ENCODE measurements at regions not wholly inside any gene's neighbourhood (a gene's known extent, or its start where the extent isn't known, plus 50 kb on each side); places are given as distances from the start of the nearest gene placed in this dataset.

DNA sequence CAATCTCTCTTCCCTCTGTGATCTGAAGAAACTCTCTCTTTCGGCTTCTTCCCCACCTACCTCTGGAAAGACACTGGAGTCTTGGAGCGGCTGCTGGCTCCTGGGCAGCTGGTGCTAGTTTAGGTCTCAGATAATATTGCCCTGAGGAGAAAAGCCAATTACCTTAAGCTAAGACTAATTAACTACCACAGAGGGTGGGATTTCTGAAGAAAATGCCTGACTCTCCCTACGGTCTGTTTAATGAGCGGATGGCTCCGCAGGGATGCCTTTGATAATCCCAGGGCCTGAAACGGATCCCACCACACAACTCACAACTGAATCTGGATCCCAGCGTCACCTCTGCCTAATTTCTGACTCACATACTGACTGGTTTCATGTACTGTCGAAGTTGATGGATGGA lies 127.0 kb upstream of the NLRP1 start:
- no peak overlapping the region for H3K9ac ChIP-seq (ENCODE audit: low read length)
- no peak overlapping the region for H2AFZ ChIP-seq (ENCODE audit: low read depth, low read length, severe bottlenecking)
- H4K20me1 ChIP-seq (ENCODE audit: low read depth, low read length): no peaks in the 10 kb centered on the region
- no peak overlapping the region for H3K27ac ChIP-seq (ENCODE audit: low read depth, low read length)
- no peaks in the 10 kb centered on the region for H3F3A ChIP-seq (ENCODE audit: insufficient read depth)
- H3K27me3 ChIP-seq (ENCODE audit: low read length): no peaks in the 10 kb centered on the region
- no peak for TF ChIP-seq EZH2phosphoT487 (conservative IDR thresholded peaks at IDR 0.05; ENCODE audit: low read length)
- TF ChIP-seq, protein P1, sequence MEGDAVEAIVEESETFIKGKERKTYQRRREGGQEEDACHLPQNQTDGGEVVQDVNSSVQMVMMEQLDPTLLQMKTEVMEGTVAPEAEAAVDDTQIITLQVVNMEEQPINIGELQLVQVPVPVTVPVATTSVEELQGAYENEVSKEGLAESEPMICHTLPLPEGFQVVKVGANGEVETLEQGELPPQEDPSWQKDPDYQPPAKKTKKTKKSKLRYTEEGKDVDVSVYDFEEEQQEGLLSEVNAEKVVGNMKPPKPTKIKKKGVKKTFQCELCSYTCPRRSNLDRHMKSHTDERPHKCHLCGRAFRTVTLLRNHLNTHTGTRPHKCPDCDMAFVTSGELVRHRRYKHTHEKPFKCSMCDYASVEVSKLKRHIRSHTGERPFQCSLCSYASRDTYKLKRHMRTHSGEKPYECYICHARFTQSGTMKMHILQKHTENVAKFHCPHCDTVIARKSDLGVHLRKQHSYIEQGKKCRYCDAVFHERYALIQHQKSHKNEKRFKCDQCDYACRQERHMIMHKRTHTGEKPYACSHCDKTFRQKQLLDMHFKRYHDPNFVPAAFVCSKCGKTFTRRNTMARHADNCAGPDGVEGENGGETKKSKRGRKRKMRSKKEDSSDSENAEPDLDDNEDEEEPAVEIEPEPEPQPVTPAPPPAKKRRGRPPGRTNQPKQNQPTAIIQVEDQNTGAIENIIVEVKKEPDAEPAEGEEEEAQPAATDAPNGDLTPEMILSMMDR (IDR thresholded peaks at IDR 0.05; ENCODE audit: insufficient read depth, low read length, poor library complexity, severe bottlenecking): no peak
- H3K4me2 ChIP-seq (ENCODE audit: low read depth, low read length, poor library complexity, severe bottlenecking): no peak overlapping the region
- H3K9me3 ChIP-seq (ENCODE audit: insufficient read depth, low read length): no peaks in the 10 kb centered on the region
- H3K9me2 ChIP-seq (replicated peaks; ENCODE audit: insufficient read depth, low read length): no peaks in the 10 kb centered on the region
- H3K4me3 ChIP-seq (ENCODE audit: insufficient read depth, low read length, poor library complexity, severe bottlenecking): no peak overlapping the region
- no peaks in the 10 kb centered on the region for H3K79me2 ChIP-seq (ENCODE audit: insufficient read depth, low read length)
- no peaks in the 10 kb centered on the region for H3K36me3 ChIP-seq (ENCODE audit: low read length)

DNA sequence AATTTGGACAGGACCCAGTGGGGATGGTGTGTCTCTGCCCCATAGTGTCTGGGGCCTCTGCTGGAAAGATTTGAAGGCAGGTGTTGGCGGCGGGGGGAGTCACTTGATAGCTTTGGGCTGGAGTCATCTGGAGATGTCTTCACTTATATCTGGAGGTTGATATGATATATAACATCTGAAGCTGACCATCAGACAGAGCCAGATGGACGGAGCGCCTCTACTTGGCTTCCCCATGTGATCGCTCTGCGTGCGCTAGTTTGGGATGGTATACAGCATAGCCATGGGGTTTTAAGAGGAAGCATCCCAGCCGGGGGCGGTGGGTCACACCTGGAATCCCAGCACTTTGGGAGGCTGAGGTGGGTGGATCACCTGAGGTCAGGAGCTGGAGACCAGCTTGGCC lies 130.7 kb upstream of the NLRP1 start:
- no peak overlapping the region for H3K27ac ChIP-seq (ENCODE audit: low read depth, low read length)
- H3K27me3 ChIP-seq (ENCODE audit: low read length): no peaks in the 10 kb centered on the region
- no peaks in the 10 kb centered on the region for H3F3A ChIP-seq (ENCODE audit: insufficient read depth)
- no peak overlapping the region for H3K4me3 ChIP-seq (ENCODE audit: insufficient read depth, low read length, poor library complexity, severe bottlenecking)
- no peak for TF ChIP-seq EZH2phosphoT487 (conservative IDR thresholded peaks at IDR 0.05; ENCODE audit: low read length)
- TF ChIP-seq, protein P1 (IDR thresholded peaks at IDR 0.05; ENCODE audit: insufficient read depth, low read length, poor library complexity, severe bottlenecking): no peak
- H3K9ac ChIP-seq (ENCODE audit: low read length): no peak overlapping the region
- H3K36me3 ChIP-seq (ENCODE audit: low read length): no peaks in the 10 kb centered on the region
- H3K9me2 ChIP-seq (replicated peaks; ENCODE audit: insufficient read depth, low read length): no peaks in the 10 kb centered on the region
- H2AFZ ChIP-seq (ENCODE audit: low read depth, low read length, severe bottlenecking): no peak overlapping the region
- no peaks in the 10 kb centered on the region for H3K79me2 ChIP-seq (ENCODE audit: insufficient read depth, low read length)
- no peaks in the 10 kb centered on the region for H4K20me1 ChIP-seq (ENCODE audit: low read depth, low read length)
- no peak overlapping the region for H3K4me2 ChIP-seq (ENCODE audit: low read depth, low read length, poor library complexity, severe bottlenecking)
- H3K9me3 ChIP-seq (ENCODE audit: insufficient read depth, low read length): no peaks in the 10 kb centered on the region

DNA sequence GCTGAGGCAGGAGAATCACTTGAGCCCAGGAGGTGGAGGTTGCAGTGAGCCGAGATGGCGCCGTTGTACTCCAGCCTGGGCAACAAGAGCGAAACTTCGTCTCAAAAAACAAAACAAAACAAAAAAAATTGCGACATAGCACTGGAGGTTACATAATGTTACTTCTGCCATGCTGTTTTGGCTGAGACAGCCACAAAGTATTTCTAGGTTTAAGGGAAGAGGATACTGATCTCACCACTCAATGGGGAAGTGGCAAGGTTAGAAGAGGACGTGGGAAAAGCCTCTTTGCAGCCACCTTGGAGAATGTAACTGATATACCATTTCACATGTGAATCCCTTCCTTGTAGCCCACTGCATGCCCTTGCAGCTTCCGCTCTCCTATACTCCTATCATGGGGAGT lies 131.2 kb upstream of the NLRP1 start:
- Histone ChIP-seq H3K36me3 (ENCODE audit: low read length) (no peaks in the 10 kb centered on the region), H3K9ac (ENCODE audit: low read length) (no peak overlapping the region), H3K4me3 (ENCODE audit: insufficient read depth, low read length, poor library complexity, severe bottlenecking) (no peak overlapping the region), H3K9me2 (replicated peaks; ENCODE audit: insufficient read depth, low read length) (no peaks in the 10 kb centered on the region), H3K9me3 (ENCODE audit: insufficient read depth, low read length) (no peaks in the 10 kb centered on the region), H3K27me3 (ENCODE audit: low read length) (no peaks in the 10 kb centered on the region), H3K79me2 (ENCODE audit: insufficient read depth, low read length) (no peaks in the 10 kb centered on the region), H3K4me2 (ENCODE audit: low read depth, low read length, poor library complexity, severe bottlenecking) (no peak overlapping the region), H4K20me1 (ENCODE audit: low read depth, low read length) (no peaks in the 10 kb centered on the region), H3F3A (ENCODE audit: insufficient read depth) (no peaks in the 10 kb centered on the region), H2AFZ (ENCODE audit: low read depth, low read length, severe bottlenecking) (no peak overlapping the region), H3K27ac (ENCODE audit: low read depth, low read length) (no peak overlapping the region)
- TF ChIP-seq, protein P1 (IDR thresholded peaks at IDR 0.05; ENCODE audit: insufficient read depth, low read length, poor library complexity, severe bottlenecking): no peak
- TF ChIP-seq EZH2phosphoT487 (conservative IDR thresholded peaks at IDR 0.05; ENCODE audit: low read length): no peak

DNA sequence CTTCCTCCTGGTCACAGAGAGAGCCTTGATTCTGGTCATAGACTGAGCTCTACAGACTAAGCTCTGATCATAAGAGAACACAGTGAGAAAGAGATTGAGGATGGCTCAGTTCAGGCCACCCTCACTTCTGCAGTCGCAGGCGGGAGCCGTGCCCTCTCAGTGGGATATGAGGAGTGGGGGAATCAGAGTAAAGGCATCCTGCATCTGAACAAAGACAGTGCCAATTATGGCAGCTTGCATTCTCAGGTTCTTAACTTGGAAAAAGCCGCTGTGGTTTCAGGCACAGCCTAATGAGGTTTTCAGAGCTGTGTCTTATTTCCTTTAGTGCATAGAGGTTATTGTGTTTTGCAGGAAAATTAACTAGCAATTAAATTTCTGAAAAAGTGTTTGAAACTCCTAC lies 134.4 kb upstream of the NLRP1 start:
- Histone ChIP-seq H3K9me3 (ENCODE audit: insufficient read depth, low read length) (no peaks in the 10 kb centered on the region), H3K9ac (ENCODE audit: low read length) (no peak overlapping the region), H3F3A (ENCODE audit: insufficient read depth) (no peaks in the 10 kb centered on the region), H3K79me2 (ENCODE audit: insufficient read depth, low read length) (no peaks in the 10 kb centered on the region), H3K36me3 (ENCODE audit: low read length) (no peaks in the 10 kb centered on the region), H4K20me1 (ENCODE audit: low read depth, low read length) (no peaks in the 10 kb centered on the region), H2AFZ (ENCODE audit: low read depth, low read length, severe bottlenecking) (no peak overlapping the region), H3K4me2 (ENCODE audit: low read depth, low read length, poor library complexity, severe bottlenecking) (no peak overlapping the region), H3K4me3 (ENCODE audit: insufficient read depth, low read length, poor library complexity, severe bottlenecking) (no peak overlapping the region), H3K9me2 (replicated peaks; ENCODE audit: insufficient read depth, low read length) (no peaks in the 10 kb centered on the region), H3K27ac (ENCODE audit: low read depth, low read length) (no peak overlapping the region), H3K27me3 (ENCODE audit: low read length) (no peaks in the 10 kb centered on the region)
- TF ChIP-seq, protein P1 (IDR thresholded peaks at IDR 0.05; ENCODE audit: insufficient read depth, low read length, poor library complexity, severe bottlenecking): no peak
- TF ChIP-seq EZH2phosphoT487 (conservative IDR thresholded peaks at IDR 0.05; ENCODE audit: low read length): no peak

Data from SU-DHL-6 (cell line).